HG02970 (cell line): ENCODE measurements at regions not wholly inside any gene's neighbourhood (a gene's known extent, or its start where the extent isn't known, plus 50 kb on each side); places are given as distances from the start of the nearest gene placed in this dataset.
"Not testable (repeated sequence)": the region's sequence is repeated elsewhere in the genome, so short reads cannot be mapped to it uniquely, and the experiment has no call there.

Source experiments
- ATAC-seq: cut with Tn5 transposase; IDR thresholded peaks from one replicate; pipeline ENCODE4 v1.9.1; 2021; ENCODE audit warnings: mild to moderate bottlenecking, moderate library complexity, moderate number of reproducible peaks; ENCODE audit not compliant: unreplicated experiment, low FRiP score

- no peak for ATAC-seq
Measured at GRCh38 chr2:192719629-192720028, 524.9 kb upstream of the TMEFF2 start.

GRCh38 chr2:192718340-192718739 lies 523.6 kb upstream of the TMEFF2 start:
- no peak for ATAC-seq

GRCh38 chr2:192700934-192701333 lies 506.2 kb upstream of the TMEFF2 start:
- ATAC-seq, result no peak

- ATAC-seq, result no peak
Measured at GRCh38 chr2:192697880-192698279, 503.1 kb upstream of the TMEFF2 start.

GRCh38 chr2:192696857-192697256 lies 502.1 kb upstream of the TMEFF2 start:
- ATAC-seq, result peak; percentile 50

- no peak for ATAC-seq
Measured at GRCh38 chr2:192687015-192687414, 492.3 kb upstream of the TMEFF2 start.

- ATAC-seq, result not testable (repeated sequence)
Measured at GRCh38 chr2:192682511-192682910, 487.8 kb upstream of the TMEFF2 start.

GRCh38 chr2:192675681-192676080 lies 480.9 kb upstream of the TMEFF2 start:
- no peak for ATAC-seq

- ATAC-seq, result no peak
Measured at GRCh38 chr2:192669505-192670091, 474.9 kb upstream of the TMEFF2 start.

GRCh38 chr2:192660555-192660954 lies 465.8 kb upstream of the TMEFF2 start:
- not testable (repeated sequence) for ATAC-seq

GRCh38 chr2:192657362-192657761 lies 462.6 kb upstream of the TMEFF2 start:
- ATAC-seq, result no peak

- no peak for ATAC-seq
Measured at GRCh38 chr2:192655916-192656315, 461.2 kb upstream of the TMEFF2 start.

- ATAC-seq, result no peak
Measured at GRCh38 chr2:192645811-192646598, 451.3 kb upstream of the TMEFF2 start.

- no peak for ATAC-seq
Measured at GRCh38 chr2:192634557-192634956, 439.8 kb upstream of the TMEFF2 start.

GRCh38 chr2:192628017-192628416 lies 433.3 kb upstream of the TMEFF2 start:
- ATAC-seq, result no peak

- no peak for ATAC-seq
Measured at GRCh38 chr2:192615105-192615504, 420.4 kb upstream of the TMEFF2 start.

GRCh38 chr2:192604295-192604694 lies 409.6 kb upstream of the TMEFF2 start:
- ATAC-seq, result no peak

GRCh38 chr2:192598649-192599048 lies 403.9 kb upstream of the TMEFF2 start:
- ATAC-seq, result not testable (repeated sequence)

- no peak for ATAC-seq
Measured at GRCh38 chr2:192593561-192593960, 398.8 kb upstream of the TMEFF2 start.

- ATAC-seq, result no peak
Measured at GRCh38 chr2:192591617-192592016, 396.9 kb upstream of the TMEFF2 start.

- ATAC-seq, result no peak
Measured at GRCh38 chr2:192585418-192585817, 390.7 kb upstream of the TMEFF2 start.

- no peak for ATAC-seq
Measured at GRCh38 chr2:192584976-192585375, 390.2 kb upstream of the TMEFF2 start.
